Psoas muscle (tissue), 7 donors: ENCODE measurements at regions not wholly inside any gene's neighbourhood (a gene's known extent, or its start where the extent isn't known, plus 50 kb on each side); places are given as distances from the start of the nearest gene placed in this dataset.
"Not testable (repeated sequence)": the region's sequence is repeated elsewhere in the genome, so short reads cannot be mapped to it uniquely, and the experiment has no call there.

Experiments
- ATAC-seq, 4 donors: fragments of 200-7000 bp; cut with Tn5 transposase; one replicate each; pipeline ENCODE4 v1.9.1; 2020; ENCODE audit warnings: moderate library complexity in 3 of 4, mild to moderate bottlenecking in 2 of 4
- DNase-seq, 2 donors: peaks; one replicate each; pipeline ENCODE4 v3.0.0-alpha.2; 2020
- H3K27ac ChIP-seq: fragments of 200-600 bp; one replicate; pipeline ENCODE4 v1.8.0; 2022
- H3K27me3 ChIP-seq, 3 donors: fragments of 200-600 bp in 1 of 3; one replicate each; pipeline versions ENCODE4 v1.6.1 to v1.8.0; 2013 to 2022; ENCODE audit warnings: low read length in 2 of 3, mild to moderate bottlenecking in 2 of 3, moderate library complexity in 1 of 3; ENCODE audit not compliant: insufficient read depth in 3 of 3
- H3K36me3 ChIP-seq, 2 donors: fragments of 200-600 bp in 1 of 2; one replicate each; pipeline versions ENCODE4 v1.6.1 to v1.8.0; 2013 to 2022; ENCODE audit warnings: low read depth in 1 of 2, mild to moderate bottlenecking in 1 of 2, moderate library complexity in 1 of 2; ENCODE audit not compliant: insufficient read depth in 1 of 2
- H3K4me1 ChIP-seq: fragments of 200-600 bp; one replicate; pipeline ENCODE4 v1.8.0; 2022
- H3K4me3 ChIP-seq: fragments of 200-600 bp; one replicate; pipeline ENCODE4 v1.8.0; 2022; ENCODE audit warnings: mild to moderate bottlenecking
- H3K9me3 ChIP-seq: fragments of 200-600 bp; one replicate; pipeline ENCODE4 v1.8.0; 2022
- WGBS, 3 donors: extraction: QIAGEN DNeasy Blood & Tissue Kit; methylation state at CpG; one replicate each; pipeline versions ENCODE4 v1.1.6 to v1.1.7; 2013; 5-methylcytosine and 5-hydroxymethylcytosine counted together
- intact Hi-C, 2 donors: fragments of 100-400 bp; cut with DNase I; formaldehyde crosslinking; loops; one replicate each; pipeline versions ENCODE4 v1.11.0 to v1.14.2; 2022
- TF ChIP-seq, protein P1 (sequence below): fragments of 200-600 bp; IDR thresholded peaks from one replicate; pipeline ENCODE4 v1.8.0; 2022; ENCODE audit warnings: antibody characterized with exemption
- donor health status: healthy with polysubstance abuse.
- donor health status: DM: no; HTN: no; CAD: no; lungs with moderate emphysema.
- donor health status: Bipolar disorder and iron deficiency.
- donor health status: healthy.
- donor health status: DM: yes; HTN: yes; CAD: no.
- donor health status: DM: no; HTN: no; CAD: no.
- donor health status: DM: yes; HTN: yes; CAD: no.

DNA sequence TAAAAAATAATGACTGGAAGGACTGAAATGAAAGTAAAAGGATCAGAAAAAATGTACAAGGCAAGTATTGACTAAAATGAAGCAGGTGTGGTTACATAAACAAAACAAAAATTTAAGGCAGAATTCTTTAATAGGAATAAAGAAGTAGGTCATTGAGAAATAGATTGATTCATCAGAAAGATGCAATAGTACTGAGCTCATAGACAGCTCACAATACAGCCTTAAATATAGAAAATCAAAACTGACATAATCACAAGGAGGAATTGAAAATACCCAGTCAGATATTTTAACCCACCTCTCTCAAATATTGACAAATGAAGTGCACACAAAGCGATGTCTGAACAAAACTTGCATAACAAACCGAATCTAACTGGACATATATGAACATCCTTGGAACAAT lies 366.8 kb upstream of the DPYD start:
- TF ChIP-seq, protein P1, sequence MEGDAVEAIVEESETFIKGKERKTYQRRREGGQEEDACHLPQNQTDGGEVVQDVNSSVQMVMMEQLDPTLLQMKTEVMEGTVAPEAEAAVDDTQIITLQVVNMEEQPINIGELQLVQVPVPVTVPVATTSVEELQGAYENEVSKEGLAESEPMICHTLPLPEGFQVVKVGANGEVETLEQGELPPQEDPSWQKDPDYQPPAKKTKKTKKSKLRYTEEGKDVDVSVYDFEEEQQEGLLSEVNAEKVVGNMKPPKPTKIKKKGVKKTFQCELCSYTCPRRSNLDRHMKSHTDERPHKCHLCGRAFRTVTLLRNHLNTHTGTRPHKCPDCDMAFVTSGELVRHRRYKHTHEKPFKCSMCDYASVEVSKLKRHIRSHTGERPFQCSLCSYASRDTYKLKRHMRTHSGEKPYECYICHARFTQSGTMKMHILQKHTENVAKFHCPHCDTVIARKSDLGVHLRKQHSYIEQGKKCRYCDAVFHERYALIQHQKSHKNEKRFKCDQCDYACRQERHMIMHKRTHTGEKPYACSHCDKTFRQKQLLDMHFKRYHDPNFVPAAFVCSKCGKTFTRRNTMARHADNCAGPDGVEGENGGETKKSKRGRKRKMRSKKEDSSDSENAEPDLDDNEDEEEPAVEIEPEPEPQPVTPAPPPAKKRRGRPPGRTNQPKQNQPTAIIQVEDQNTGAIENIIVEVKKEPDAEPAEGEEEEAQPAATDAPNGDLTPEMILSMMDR: no peak
- H3K27ac ChIP-seq: no peak overlapping the region
- WGBS, 3 donors: 87 to 93% (median 91%) methylated on average over 2 of the region's 2 CpGs
- DNase-seq (no peak), ATAC-seq (no peak)
- H3K9me3 ChIP-seq: no peaks in the 10 kb centered on the region
- no peaks in the 10 kb centered on the region for H3K4me1 ChIP-seq
- no peak overlapping the region for H3K4me3 ChIP-seq
- no peaks in the 10 kb centered on the region for H3K27me3 ChIP-seq
- intact Hi-C loops: no loop called here
- H3K36me3 ChIP-seq: no peaks in the 10 kb centered on the region

DNA sequence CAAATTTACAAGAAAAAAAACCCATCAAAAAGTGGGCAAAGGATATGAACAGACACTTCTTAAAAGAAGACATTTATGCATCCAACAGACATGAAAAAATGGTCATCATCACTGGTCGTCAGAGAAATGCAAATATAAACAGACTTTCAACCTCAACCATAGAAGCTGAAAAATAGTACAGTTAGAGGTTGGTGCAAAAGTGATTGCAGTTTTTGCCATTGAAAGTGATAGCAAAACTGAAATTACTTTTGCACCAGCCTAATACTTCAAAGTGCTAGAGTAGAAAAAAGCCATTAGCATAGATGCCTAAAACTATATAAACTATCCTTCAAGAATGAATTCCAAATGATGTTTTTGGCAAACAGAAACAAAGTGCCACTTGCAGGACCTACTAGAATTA lies 365.8 kb upstream of the DPYD start:
- DNase-seq (no peak), ATAC-seq (no peak)
- H3K27me3 ChIP-seq: no peaks in the 10 kb centered on the region
- WGBS, 3 donors: 57 to 81% (median 66%) methylated on average over 1 of the region's 1 CpG
- no peak overlapping the region for H3K4me3 ChIP-seq
- no peak overlapping the region for H3K27ac ChIP-seq
- no peaks in the 10 kb centered on the region for H3K9me3 ChIP-seq
- no peaks in the 10 kb centered on the region for H3K36me3 ChIP-seq
- TF ChIP-seq, protein P1: no peak
- H3K4me1 ChIP-seq: no peaks in the 10 kb centered on the region
- intact Hi-C loops: no loop called here

DNA sequence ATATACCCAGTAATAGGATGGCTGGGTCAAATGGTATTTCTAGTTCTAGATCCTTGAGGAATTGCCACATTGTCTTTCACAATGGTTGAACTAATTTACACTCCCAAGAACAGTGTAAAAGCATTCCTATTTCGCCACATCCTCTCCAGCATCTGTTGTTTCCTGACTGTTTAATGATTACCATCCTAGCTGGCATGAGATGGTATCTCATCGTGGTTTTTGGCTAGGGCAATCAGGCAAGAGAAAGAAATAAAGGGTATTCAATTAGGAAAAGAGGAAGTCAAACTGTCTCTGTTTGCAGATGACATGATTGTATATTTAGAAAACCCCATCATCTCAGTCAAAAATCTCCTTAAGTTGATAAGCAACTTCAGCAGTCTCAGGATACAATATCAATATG lies 364.5 kb upstream of the DPYD start:
- H3K27me3 ChIP-seq, ATAC-seq, intact Hi-C loops, H3K4me1 ChIP-seq, H3K36me3 ChIP-seq, H3K4me3 ChIP-seq, H3K9me3 ChIP-seq, H3K27ac ChIP-seq, DNase-seq: not testable (repeated sequence)
- 68 to 72% (median 68%) methylated on average over 2 of the region's 2 CpGs for WGBS, 3 donors

GRCh38 chr1:98280049-98280448 lies 359.2 kb upstream of the DPYD start:
- Histone ChIP-seq H3K9me3 (no peaks in the 10 kb centered on the region), H3K4me1 (no peaks in the 10 kb centered on the region), H3K36me3 (no peaks in the 10 kb centered on the region), H3K27me3 (no peaks in the 10 kb centered on the region), H3K4me3 (no peak overlapping the region), H3K27ac (no peak overlapping the region)
- WGBS, 3 donors: 71 to 75% (median 74%) methylated on average over 4 of the region's 4 CpGs
- DNase-seq: no peak
- ATAC-seq: no peak
- TF ChIP-seq, protein P1: no peak
- intact Hi-C loops: no loop called here

GRCh38 chr1:98278055-98278454 lies 357.2 kb upstream of the DPYD start:
- DNase-seq (no peak), ATAC-seq (no peak)
- intact Hi-C loops: no loop called here
- TF ChIP-seq, protein P1: no peak
- no peaks in the 10 kb centered on the region for H3K4me1 ChIP-seq
- no peaks in the 10 kb centered on the region for H3K36me3 ChIP-seq
- WGBS, 3 donors: 53 to 55% (median 53%) methylated on average over 3 of the region's 3 CpGs
- H3K27me3 ChIP-seq: no peaks in the 10 kb centered on the region
- no peak overlapping the region for H3K4me3 ChIP-seq
- H3K27ac ChIP-seq: no peak overlapping the region
- no peaks in the 10 kb centered on the region for H3K9me3 ChIP-seq
